ENCODE measurements at regions not wholly inside any gene's neighbourhood (a gene's known extent, or its start where the extent isn't known, plus 50 kb on each side); places are given as distances from the start of the nearest gene placed in this dataset.
"Not testable (repeated sequence)": the region's sequence is repeated elsewhere in the genome, so short reads cannot be mapped to it uniquely, and the experiment has no call there.

GRCh38 chr21:25490742-25491141, 116.5 kb downstream of the MRPL39 start:
- CTCF ChIA-PET, result interaction anchor here (1.0 kb wide), 1 partner anchor 9 kb away, joined by 3 read pairs; no protein-coding TSS in a partner anchor
- no peak overlapping the region for H3K4me3 ChIP-seq (ENCODE audit: low read depth, low read length)
- TF ChIP-seq ZIC2 (tag by site-specific recombination; IDR thresholded peaks at IDR 0.05) (no peak), ZNF654 (tag by site-specific recombination; IDR thresholded peaks at IDR 0.05; ENCODE audit: low read depth) (no peak), ZNF530 (tag by site-specific recombination; IDR thresholded peaks at IDR 0.05; ENCODE audit: low read depth) (no peak), KLF8 (tag by site-specific recombination; IDR thresholded peaks at IDR 0.05) (no peak)
- H3K27ac ChIP-seq (ENCODE audit: extremely low read depth, low read depth, low read length), result no peak overlapping the region
- no peaks in the 10 kb centered on the region for H3K36me3 ChIP-seq (ENCODE audit: control insufficient read depth in 2 of 2, insufficient read depth in 1 of 2, low read length in 2 of 2)
- no peaks in the 10 kb centered on the region for H3K9me3 ChIP-seq (ENCODE audit: control insufficient read depth, insufficient read depth, low read depth, low read length)
- POLR2A ChIA-PET, result no interaction called here
- H3K4me1 ChIP-seq (ENCODE audit: control insufficient read depth, insufficient read depth, low read length), result no peaks in the 10 kb centered on the region

- Histone ChIP-seq H3K9me3 (ENCODE audit: control insufficient read depth, insufficient read depth, low read depth, low read length) (no peaks in the 10 kb centered on the region), H3K27ac (ENCODE audit: extremely low read depth, low read depth, low read length) (no peak overlapping the region), H3K36me3 (ENCODE audit: control insufficient read depth in 2 of 2, insufficient read depth in 1 of 2, low read length in 2 of 2) (no peaks in the 10 kb centered on the region), H3K4me1 (ENCODE audit: control insufficient read depth, insufficient read depth, low read length) (no peaks in the 10 kb centered on the region), H3K4me3 (ENCODE audit: low read depth, low read length) (no peak overlapping the region)
- no peak for TF ChIP-seq ZNF548 (tag by site-specific recombination; IDR thresholded peaks at IDR 0.05)
- no peak for TF ChIP-seq ZNF266 (tag by site-specific recombination; IDR thresholded peaks at IDR 0.05; ENCODE audit: low read depth)
- POLR2A ChIA-PET, result no interaction called here
- CTCF ChIA-PET, result no interaction called here
Measured at GRCh38 chr21:25489673-25490072, 117.6 kb downstream of the MRPL39 start.

GRCh38 chr21:25487046-25487594, 120.2 kb downstream of the MRPL39 start:
- Histone ChIP-seq H3K36me3 (ENCODE audit: control insufficient read depth in 2 of 2, insufficient read depth in 1 of 2, low read length in 2 of 2) (no peaks in the 10 kb centered on the region), H3K9me3 (ENCODE audit: control insufficient read depth, insufficient read depth, low read depth, low read length) (no peaks in the 10 kb centered on the region), H3K27ac (ENCODE audit: extremely low read depth, low read depth, low read length) (no peak overlapping the region), H3K4me1 (ENCODE audit: control insufficient read depth, insufficient read depth, low read length) (no peaks in the 10 kb centered on the region), H3K4me3 (ENCODE audit: low read depth, low read length) (no peak overlapping the region)
- POLR2A ChIA-PET, result interaction anchor here (1.7 kb wide), 1 partner anchor 13 kb away, joined by 5 read pairs; no protein-coding TSS in a partner anchor
- TF ChIP-seq ZNF266 (tag by site-specific recombination; IDR thresholded peaks at IDR 0.05; ENCODE audit: low read depth), result no peak
- CTCF ChIA-PET, result no interaction called here

GRCh38 chr21:25485914-25486313, 121.4 kb downstream of the MRPL39 start:
- H3K36me3 ChIP-seq (ENCODE audit: control insufficient read depth in 2 of 2, insufficient read depth in 1 of 2, low read length in 2 of 2), result no peaks in the 10 kb centered on the region
- H3K9me3 ChIP-seq (ENCODE audit: control insufficient read depth, insufficient read depth, low read depth, low read length), result no peaks in the 10 kb centered on the region
- H3K27ac ChIP-seq (ENCODE audit: extremely low read depth, low read depth, low read length), result no peak overlapping the region
- no peaks in the 10 kb centered on the region for H3K4me1 ChIP-seq (ENCODE audit: control insufficient read depth, insufficient read depth, low read length)
- TF ChIP-seq ZNF654 (tag by site-specific recombination; IDR thresholded peaks at IDR 0.05; ENCODE audit: low read depth), result no peak
- no peak for TF ChIP-seq ZNF394 (tag by site-specific recombination; IDR thresholded peaks at IDR 0.05; ENCODE audit: borderline replicate concordance)
- TF ChIP-seq ZSCAN16 (tag by site-specific recombination; IDR thresholded peaks at IDR 0.05), result no peak
- no peak for TF ChIP-seq ZNF140 (tag by site-specific recombination; IDR thresholded peaks at IDR 0.05)
- no peak overlapping the region for H3K4me3 ChIP-seq (ENCODE audit: low read depth, low read length)
- ChIA-PET POLR2A (no interaction called here), CTCF (no interaction called here)

DNA sequence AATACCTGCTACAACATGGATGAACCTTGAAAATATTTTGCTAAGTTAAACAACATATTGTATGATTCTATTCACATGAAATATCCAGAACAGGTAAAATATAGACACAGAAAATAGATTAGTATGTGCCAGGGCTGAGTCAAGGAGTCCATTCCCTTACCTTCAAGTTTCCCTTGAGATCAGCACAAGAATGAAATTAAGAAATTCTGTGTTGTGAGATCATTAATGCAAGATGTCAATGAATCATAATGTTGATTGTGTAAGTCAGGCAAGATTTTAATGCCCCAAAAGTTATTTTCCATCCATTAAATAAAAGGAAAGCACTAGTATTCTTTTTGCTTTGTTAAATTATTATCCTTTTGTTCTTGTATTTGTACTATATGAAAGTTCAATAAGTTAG, 139.4 kb downstream of the MRPL39 start:
- no peak overlapping the region for H3K4me3 ChIP-seq (ENCODE audit: low read depth, low read length)
- TF ChIP-seq KLF9 (tag by site-specific recombination; IDR thresholded peaks at IDR 0.05; ENCODE audit: low read depth) (no peak), ZNF23 (tag by site-specific recombination; IDR thresholded peaks at IDR 0.05; ENCODE audit: borderline replicate concordance) (no peak), ZNF2 (tag by site-specific recombination; IDR thresholded peaks at IDR 0.05) (no peak)
- no peaks in the 10 kb centered on the region for H3K4me1 ChIP-seq (ENCODE audit: control insufficient read depth, insufficient read depth, low read length)
- ChIA-PET CTCF (no interaction called here), POLR2A (no interaction called here)
- H3K27ac ChIP-seq (ENCODE audit: extremely low read depth, low read depth, low read length), result no peak overlapping the region
- no peaks in the 10 kb centered on the region for H3K36me3 ChIP-seq (ENCODE audit: control insufficient read depth in 2 of 2, insufficient read depth in 1 of 2, low read length in 2 of 2)
- H3K9me3 ChIP-seq (ENCODE audit: control insufficient read depth, insufficient read depth, low read depth, low read length), result no peaks in the 10 kb centered on the region

- H3K4me3 ChIP-seq (ENCODE audit: low read depth, low read length); POLR2A ChIA-PET; H3K4me1 ChIP-seq (ENCODE audit: control insufficient read depth, insufficient read depth, low read length); H3K36me3 ChIP-seq (ENCODE audit: control insufficient read depth in 2 of 2, insufficient read depth in 1 of 2, low read length in 2 of 2); H3K9me3 ChIP-seq (ENCODE audit: control insufficient read depth, insufficient read depth, low read depth, low read length); H3K27ac ChIP-seq (ENCODE audit: extremely low read depth, low read depth, low read length): not testable (repeated sequence)
- CTCF ChIA-PET, result interaction anchor here (1.0 kb wide), 1 partner anchor 21 kb away, joined by 3 read pairs; no protein-coding TSS in a partner anchor
Measured at GRCh38 chr21:25467071-25467470, 140.2 kb downstream of the MRPL39 start.

All from HEK293 (cell line).